ENCODE measurements at regions not wholly inside any gene's neighbourhood (a gene's known extent, or its start where the extent isn't known, plus 50 kb on each side); places are given as distances from the start of the nearest gene placed in this dataset.

GRCh38 chr4:31955346-31955745 is 1235.2 kb downstream of the PCDH7 start:
- DNase-seq (ENCODE audit: low spot score): no peak

- no peak for DNase-seq (ENCODE audit: low spot score)
These were observed 1239.8 kb downstream of the PCDH7 start for GRCh38 chr4:31959972-31960371.

DNA sequence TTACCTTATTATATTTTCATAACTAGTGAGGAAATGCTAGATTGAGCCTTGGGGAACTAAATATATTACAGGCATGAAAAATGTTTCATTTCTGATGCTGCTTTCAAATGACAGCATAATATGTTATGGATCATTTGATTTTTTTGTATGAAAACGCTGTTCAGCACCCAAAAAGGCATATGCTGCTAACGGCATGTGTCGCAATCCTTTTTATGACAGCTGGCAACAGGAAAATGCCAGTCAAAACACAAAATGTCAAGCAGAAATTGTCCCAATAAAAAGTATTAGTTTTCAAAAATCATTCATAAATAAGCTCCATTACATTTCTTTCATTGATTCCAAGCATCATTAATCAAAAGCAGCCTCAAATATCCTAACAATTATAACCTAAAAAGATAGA is 1244.5 kb downstream of the PCDH7 start:
- no peak for DNase-seq (ENCODE audit: low spot score)

- no peak for DNase-seq (ENCODE audit: low spot score)
These were observed 1248.7 kb downstream of the PCDH7 start for GRCh38 chr4:31968842-31969241.

DNA sequence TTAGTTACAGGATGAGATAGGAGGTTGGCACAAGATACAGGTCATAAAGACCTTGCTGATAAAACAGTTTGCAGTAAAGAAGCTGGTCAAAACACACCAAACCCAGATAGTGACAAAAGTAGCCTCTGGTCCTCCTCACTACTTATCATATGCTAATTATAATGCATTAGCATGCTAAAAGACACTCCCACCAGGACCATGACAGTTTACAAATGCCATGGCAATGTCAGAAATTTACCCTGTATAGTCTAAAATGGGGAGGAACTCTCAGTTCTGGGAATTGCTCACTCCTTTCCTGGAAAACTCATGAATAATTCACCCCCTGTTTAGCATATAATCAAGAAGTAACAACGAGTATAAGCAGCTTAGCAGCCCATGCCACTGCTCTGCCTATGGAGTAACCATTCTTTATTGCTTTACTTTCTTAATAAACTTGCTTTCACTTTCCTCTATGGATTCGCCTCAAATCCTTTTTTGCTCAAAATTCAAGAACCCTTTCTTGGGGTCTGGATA is 1254.4 kb downstream of the PCDH7 start:
- no peak for DNase-seq (ENCODE audit: low spot score)

DNA sequence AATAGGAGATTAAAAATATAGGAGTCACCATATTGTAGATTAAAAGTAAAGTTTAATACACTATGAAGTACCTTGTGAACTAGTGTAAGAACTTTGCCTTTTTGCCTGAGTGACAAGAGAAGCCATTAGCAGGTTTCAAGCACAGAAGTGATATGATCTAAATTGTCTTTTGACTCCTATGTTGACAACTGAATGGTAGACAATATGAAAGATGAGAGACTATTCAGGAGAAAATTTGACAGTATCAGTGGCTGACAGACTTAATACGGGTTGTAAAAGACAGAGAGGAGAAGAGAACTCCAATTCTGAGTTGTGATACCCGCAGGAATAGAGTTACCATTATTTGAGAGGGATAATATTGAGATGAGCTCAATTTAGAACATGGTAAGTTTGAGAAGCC is 1259.8 kb downstream of the PCDH7 start:
- DNase-seq (ENCODE audit: low spot score): no peak

- DNase-seq (ENCODE audit: low spot score): no peak
These were observed 1263.1 kb downstream of the PCDH7 start for GRCh38 chr4:31983246-31983645.

DNA sequence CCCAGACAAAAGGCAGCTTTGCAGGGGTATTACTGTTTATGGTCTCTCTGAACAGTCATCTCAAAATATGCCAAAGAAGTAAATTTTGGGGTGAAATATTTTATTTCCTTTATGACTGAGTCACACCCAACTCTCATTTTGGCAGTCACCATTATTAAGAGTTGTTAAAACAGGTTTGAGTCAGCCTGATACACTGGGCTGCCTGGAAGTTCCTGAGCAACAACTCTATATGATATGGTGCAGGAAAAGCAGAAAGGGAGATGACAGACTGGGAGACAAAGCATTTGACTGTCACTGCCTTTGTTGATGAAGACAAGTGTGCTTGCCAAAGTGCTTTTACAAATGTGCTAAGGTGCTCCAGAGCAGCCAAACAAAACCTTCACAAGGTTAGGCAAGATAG is 1263.5 kb downstream of the PCDH7 start:
- DNase-seq (ENCODE audit: low spot score): no peak

GRCh38 chr4:31984872-31985271 is 1264.7 kb downstream of the PCDH7 start:
- DNase-seq (ENCODE audit: low spot score): no peak

- DNase-seq (ENCODE audit: low spot score): no peak
These were observed 1276.1 kb downstream of the PCDH7 start for GRCh38 chr4:31995943-31996901.

- no peak for DNase-seq (ENCODE audit: low spot score)
These were observed 1278.6 kb downstream of the PCDH7 start for GRCh38 chr4:31998807-31999206.

GRCh38 chr4:31999848-32000247 is 1279.7 kb downstream of the PCDH7 start:
- DNase-seq (ENCODE audit: low spot score): no peak

GRCh38 chr4:32000846-32001488 is 1280.8 kb downstream of the PCDH7 start:
- DNase-seq (ENCODE audit: low spot score): no peak

- no peak for DNase-seq (ENCODE audit: low spot score)
These were observed 1282.0 kb downstream of the PCDH7 start for GRCh38 chr4:32002037-32002747.

DNA sequence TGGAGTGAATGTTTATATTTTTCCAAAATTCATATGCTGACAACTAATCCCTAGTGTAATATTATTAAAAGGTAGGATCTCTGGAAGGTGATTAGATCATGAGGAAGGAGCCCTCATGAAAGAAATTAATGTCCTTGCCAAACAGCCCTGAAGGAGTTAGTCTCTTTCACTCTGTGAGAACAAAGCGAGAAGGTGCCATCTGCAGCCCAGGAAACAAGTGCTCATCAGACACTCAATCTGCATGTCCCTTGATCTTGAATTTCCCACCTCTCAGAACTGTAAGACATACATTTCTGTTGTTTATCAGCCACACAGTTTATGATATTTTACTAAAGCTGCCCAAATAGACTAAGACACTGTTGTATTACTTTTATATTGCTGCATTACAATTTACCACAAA is 1283.4 kb downstream of the PCDH7 start:
- DNase-seq (ENCODE audit: low spot score): no peak

GRCh38 chr4:32010221-32010620 is 1290.1 kb downstream of the PCDH7 start:
- no peak for DNase-seq (ENCODE audit: low spot score)

DNA sequence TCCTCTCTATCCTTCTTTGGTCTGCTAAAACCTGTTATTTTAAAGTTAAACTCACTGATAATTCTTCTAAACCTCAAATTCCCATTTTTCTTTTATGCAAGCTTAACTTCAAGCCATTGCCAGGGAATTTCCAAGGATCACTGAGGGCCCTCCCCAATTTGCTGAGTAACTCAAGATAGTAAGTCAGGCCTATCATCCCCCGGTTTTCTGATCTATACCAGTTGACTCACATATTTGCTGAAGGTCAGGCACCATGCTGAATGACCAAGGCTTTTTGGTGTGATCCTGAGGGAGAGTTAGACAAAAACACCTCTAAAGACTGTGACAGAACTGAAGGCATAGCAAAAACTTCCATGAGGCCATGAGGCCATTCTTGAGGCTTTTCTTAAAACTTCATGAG is 1301.9 kb downstream of the PCDH7 start:
- DNase-seq (ENCODE audit: low spot score): no peak

DNA sequence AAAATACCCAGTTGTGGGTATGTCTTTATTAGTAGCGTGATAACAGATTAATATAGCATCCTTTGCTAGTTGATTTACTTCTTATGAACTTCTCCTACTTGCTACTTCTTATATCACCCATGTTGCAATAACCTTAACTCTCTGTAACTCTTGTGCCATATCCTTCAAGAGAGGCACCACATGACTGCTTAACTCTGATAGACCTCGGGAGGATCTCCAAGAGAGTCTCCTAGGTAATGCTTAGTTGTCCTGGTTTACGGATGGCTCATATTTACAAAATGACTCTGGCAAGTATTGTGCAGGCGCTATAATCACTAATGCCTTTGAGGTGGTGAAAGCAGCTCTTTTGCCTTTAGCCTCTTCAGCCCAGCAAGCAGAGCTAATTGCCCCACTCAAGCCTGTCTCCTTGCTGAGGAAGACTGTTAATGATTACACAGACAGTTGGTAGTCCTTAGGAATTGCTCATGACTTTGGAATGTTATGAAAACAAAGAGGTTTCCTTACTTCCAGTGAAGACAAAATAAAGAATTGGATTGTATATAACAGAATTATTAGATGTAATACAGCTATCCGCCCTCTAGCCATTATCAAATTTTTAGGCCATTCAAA is 1305.8 kb downstream of the PCDH7 start:
- DNase-seq (ENCODE audit: low spot score): no peak

DNA sequence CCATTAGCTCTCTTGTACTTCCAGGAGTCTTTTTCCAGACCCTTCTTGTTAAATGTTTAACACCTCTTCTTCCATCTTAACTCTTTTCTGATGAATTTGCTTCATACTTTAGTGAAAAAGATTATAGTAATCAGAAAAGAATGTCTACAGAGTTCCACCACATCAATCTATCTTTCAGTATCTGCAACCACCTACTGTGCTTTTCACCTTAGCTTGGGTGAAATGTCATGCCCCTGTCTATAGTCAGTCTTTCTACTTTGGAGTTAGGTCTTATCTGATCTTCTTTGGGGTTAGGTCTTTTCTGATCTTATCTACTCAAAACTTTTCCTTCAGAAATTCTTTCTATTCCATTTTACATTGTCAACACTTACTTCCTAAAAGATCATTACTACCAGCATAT is 1310.2 kb downstream of the PCDH7 start:
- no peak for DNase-seq (ENCODE audit: low spot score)

DNA sequence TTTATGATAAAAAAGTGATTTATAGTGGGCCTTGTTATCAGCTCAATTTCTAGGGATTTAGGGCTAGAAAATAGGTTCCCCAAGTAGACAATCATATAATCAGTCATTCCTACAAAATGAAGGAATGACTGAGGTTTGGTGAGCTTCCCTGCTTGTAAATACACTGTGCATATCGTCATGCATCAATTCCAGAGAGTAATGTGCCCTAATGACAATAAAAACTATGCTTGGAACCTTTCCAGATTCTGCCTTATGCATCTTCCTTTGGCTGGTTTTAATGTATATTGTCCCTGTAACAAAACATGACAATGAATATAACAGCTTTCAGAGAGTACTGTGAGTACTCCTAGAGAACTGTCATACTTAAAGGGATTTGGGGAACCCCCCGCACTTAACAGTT is 1310.9 kb downstream of the PCDH7 start:
- no peak for DNase-seq (ENCODE audit: low spot score)

DNA sequence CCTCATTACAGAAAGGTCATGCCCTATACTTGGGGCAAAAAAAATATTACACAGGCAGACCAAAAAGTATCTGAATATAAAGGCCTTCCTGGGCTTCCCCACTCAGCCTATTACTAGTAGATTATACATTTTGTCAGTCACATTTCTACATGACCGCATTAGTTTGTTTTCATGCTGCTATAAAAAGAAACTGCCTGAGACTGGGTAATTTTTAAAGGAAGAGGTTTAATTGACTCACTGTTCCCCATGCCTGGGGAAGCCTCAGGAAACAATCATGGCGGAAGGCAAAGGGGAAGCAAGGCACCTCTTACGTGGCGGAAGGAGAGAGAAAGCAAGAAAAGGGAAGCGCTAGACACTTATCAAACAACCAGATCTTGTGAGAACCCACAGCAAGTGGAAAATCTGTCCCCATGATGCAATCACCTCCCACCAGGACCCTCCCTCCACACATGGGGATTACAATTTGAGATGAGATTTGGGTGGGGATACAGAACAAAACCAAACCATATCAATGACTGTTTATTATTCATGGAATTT is 1312.0 kb downstream of the PCDH7 start:
- no peak for DNase-seq (ENCODE audit: low spot score)

DNA sequence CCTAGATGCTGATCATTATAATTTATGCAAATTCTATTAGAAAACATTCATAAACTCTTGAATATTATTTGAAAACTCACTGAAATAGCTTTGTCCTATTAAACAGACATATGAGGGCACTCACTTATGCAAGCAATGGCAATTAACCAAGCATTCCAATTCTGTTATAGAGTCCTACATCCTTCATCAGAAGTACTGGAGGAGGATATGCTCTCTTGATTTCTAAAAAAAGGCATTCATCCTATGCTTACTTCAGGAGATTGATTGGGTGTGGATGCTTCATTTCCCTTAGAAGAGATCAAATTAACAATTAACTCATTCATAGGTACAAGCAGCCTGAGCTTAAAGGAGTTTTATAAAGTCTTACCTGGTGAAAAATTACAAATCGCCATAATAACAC is 1317.2 kb downstream of the PCDH7 start:
- no peak for DNase-seq (ENCODE audit: low spot score)
